Hippocampal formation (tissue), 2 donors: ENCODE measurements at regions not wholly inside any gene's neighbourhood (a gene's known extent, or its start where the extent isn't known, plus 50 kb on each side); places are given as distances from the start of the nearest gene placed in this dataset.

Source experiments
- DNase-seq, 2 donors: peaks; one replicate each; lab custom pipeline; 2025; lab: John Stamatoyannopoulos, UW

DNA sequence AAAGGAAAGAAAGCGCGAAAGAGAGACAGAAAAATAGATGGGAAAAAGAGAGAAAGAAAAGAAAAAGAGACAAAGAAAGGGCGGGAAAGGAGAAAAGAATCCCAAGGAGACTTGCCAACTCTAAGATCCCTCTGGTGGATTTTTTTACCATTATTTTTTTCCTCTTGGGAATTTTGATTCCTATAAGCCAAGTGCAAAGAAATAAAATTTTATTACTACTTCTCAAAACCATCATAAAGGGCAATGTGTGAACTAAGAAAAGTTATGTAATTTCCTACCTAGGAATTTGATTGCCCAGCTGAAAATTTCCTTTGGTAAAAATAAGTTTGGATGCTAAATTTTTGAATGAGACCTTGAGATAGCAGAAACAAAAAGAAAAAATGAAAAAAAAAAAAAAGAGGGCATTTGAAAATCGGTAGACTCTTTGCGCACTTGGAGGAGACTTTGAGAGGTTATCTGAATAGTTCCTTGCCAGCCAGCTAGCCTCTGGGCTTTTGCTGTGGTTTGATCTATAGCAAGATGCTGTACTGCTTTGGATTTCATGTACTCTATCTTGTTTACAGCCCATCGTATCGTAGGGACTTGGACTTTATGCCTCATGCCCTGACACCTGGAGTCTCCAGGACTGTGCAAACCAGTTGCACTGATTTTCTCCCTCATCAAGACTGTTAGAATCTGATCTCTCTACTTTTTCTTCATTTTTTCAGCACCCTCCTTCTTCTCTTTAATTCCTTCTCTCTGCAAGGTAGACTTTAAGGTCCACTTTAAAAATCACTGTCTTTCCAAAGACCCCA lies 535.4 kb upstream of the MKI67 start:
- DNase-seq, result no peak

DNA sequence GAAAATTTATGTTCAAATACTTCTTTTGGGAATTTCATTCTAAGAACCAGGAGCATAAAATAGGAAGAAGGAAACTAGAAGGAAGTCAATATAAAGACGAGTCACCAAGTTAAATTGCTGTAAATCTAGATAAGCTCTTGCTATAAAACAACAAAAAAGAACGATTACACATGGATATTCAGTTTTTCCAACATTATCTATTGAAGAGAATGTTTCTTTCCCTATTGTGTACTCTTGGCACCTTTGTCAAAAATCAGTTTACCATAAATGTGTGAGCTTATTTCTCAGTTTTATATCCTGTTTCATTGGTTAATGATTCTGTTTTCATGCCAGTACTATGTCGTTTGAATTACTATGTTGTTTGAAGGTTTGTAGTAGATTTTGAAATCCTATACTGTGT lies 536.3 kb upstream of the MKI67 start:
- no peak for DNase-seq

DNA sequence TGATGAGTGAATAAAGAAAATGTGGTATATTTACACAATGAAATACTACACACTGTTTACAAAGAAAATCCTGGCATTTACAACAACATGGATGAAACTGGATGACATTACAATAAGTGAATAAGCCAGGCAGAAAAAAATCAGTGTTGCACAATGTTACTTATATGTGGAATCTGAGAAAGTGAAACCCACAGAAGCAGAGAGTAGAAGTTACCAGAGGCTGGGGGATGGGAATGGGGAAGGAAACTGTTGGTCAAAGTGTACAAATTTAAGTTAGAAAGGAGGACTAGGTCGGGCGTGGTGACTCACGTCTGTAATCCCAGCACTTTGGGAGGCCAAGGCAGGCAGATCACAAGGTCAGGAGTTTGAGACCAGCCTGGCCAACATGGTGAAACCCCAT lies 538.5 kb upstream of the MKI67 start:
- no peak for DNase-seq

DNA sequence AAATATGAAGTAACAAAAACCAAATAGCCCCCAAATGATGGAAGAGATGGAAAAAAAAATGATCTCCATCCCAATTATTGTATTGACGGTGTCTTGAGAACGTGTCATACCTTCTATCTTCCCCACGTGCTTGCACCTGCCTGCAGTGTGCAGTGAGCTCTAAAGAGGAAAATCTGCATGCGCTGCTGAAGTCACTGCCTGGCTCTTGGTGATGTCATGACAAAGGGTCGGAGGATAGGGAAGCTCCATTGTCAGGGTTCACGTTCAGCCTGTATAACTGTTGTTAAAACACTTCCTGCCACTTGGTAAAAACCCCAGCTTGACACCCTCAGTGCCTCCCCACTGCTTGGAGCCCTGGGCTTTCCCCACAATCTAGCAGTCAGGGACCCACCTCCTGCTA lies 549.2 kb upstream of the MKI67 start:
- no peak for DNase-seq

DNA sequence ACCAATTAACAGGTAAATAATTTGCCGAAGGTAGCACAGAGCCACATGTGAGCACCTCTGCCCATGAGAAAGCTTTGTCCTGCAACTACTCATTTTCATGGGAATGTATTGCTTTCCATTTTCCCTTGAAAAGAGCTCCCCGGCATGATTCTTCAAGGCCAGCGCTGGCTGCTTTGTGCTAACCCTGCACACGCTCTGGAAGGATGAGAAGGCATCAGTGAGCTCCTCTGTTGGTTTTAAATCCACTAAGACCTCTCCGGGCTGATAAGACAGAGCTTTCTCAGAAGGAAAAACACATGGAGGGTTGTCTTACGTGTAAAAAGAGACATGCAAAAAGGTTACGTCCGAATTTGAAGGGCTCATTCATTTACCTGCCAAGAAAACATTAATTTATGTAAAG lies 553.9 kb upstream of the MKI67 start:
- no peak for DNase-seq

DNA sequence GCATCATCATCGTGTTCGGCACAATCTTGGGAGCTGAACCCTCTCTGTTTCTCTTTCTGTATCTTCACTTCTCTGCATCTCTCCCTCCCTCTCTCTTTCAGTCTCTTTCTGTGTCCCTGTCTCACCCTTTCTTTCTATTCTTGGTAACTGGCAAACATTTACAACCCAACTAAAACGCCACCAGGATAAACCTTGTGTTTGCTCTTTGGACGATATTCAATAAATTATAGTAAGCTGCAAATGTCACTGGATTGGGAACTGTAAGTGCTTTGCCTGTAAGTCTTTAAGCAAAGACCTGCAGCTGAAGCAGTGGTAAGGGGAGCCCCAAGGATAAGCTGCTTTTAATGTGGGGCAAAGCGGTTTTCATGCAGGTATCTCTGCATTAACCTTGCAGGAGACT lies 558.0 kb upstream of the MKI67 start:
- DNase-seq, result no peak

DNA sequence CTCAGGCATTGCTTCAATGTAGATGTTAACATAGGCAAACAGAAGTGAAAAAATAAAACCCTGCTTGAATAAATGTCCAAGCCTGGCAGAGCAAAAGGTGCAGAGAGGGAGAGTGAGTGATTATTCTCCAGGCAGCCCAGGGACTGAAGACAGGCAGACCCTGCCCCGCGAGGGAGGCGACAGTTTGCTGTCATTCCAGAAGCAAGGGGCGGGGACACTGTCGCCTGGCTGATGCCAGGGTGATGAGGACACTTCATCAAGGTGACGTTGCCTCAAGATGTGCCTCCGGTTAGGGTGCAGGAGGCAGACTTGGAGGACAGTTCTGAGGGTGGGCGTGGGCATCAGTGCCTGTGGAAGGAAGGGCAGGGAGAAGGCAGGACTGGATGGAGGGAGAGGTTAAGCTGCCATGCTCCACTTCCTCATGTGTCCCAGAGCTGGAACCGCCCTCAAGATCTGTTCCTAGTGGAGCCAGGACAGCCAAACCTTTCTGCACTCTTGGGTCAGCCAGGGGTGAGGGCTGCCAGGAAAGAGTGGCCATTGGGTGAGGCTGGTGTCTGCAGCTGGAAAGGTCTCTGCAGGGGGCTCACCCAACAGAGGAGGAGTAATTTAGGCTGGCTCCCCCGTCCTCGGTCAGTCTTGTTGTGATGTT lies 560.5 kb upstream of the MKI67 start:
- DNase-seq, result no peak

DNA sequence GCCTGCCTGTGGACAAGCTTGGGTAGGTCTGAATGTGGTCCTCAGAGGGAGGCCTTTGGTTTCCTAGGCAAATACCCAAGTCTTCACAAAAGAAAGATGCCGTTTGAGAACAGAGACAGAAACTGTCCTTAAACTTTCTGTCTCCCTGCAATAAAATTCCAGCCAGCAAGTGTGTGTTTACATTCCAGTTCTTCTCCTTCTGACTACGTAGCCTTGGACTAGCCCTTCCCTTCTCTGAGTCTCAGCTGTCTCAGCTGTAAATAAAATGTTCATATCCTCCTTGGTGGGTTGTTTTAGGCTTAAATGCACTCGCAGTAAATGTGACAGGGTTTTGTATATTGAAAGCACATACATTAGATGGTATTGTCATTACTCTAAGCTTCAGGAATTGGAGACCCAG lies 561.2 kb upstream of the MKI67 start:
- DNase-seq, result no peak

DNA sequence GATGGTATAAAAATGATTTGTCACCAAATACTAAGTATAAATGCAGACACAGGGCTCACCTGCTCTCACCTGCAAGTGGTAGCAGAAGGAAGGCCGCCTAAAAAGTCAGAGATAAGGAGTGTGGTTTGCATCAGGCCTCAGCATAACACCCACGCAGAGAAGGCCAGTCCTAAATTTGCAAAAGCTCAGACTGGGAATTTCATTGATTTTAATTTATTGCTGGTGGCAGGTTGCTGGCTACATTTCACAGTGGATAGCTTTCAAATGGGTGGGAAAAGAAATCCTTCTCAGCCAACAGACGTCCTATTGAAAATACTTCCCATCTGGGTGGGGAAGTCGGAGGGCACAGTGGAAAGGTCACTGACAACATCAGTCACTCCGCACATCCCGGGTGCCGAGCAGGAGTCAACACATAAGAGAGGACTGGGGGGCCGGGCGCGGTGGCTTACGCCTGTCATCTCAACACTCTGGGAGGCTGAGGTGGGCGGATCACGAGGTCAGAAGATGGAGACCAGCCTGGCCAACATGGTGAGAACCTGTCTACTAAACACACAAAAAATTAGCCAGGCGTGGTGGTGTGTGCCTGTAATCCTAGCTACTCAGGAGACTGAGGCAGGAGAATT lies 561.8 kb upstream of the MKI67 start:
- DNase-seq, result no peak

DNA sequence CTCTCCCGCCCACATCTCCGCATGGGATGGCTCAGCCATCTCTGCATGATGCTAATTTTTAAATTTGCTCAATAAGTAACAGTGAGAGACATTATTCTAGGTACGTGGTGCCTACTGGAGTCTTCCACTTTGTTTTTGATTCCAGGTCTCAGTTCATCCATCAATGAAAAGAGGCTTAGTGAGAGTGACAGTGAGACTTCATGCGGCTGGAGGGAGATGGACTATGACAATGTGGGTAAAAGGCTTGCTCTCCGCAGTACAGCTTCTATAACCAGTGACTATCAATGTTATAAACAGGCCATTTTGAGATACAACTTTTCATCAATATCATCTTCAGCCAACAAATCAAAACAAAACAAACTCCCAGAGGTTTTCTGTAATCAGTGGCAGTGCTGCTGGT lies 563.4 kb upstream of the MKI67 start:
- no peak for DNase-seq

DNA sequence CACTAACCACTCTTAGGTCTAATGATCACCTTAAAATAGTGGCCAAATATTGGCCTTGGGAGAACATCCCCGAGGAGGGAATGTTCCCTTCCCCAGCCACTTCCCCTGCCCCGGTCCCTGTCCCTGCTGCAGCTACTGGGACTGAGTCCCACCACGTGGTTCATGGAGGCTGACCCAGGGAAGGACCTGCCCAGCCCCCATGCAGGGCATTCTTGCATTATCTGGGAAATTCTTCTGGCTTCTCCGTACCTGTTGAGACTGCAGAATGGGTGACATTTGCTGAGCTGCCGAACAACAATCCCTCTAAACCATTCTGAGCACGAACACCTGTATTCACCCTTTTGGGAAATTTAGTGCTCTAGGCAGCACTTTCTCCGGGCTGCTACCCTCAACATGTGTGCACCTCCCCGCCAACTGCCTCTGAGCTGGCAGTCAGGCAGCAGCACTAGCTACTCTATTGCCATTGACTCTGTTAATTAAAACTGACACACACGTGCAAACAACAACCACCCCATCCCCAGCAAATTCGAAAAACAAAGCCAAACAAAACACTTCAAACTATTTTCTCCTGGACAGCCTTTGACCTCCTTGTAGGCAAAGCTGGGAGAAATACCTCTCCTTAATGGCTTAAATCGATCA lies 567.4 kb upstream of the MKI67 start:
- DNase-seq, result no peak

DNA sequence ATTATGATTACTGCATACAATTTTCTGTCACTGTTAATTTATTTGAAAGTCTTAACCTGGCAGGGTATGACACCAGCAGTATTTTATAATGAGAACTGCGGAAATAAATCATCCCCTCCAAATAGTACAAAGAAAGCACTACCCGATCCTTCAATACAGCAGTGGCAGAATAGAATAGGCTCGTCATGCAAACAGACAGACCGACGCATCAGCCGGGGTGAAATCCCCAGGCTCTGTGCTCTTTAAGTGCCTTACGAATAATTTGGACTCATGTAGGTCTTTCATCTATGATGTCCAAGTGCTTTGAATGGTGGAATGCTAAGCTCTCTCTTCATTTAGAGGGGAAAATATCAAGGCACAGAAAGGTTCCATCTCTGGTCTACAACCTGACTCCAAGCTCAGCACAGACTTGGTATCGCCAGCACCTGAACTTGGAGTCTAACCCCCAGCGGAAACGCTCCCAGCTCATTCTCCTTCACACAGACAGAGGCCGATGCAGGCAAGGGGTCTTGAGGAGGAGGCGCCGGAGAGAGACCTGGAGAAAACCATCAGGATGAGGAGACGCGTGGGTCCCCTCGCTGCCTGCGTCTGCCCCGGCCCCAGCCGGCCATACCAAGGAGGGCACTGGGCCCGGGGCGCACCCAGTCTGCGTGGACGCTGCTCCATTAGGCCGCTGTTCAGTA lies 568.1 kb upstream of the MKI67 start:
- no peak for DNase-seq

DNA sequence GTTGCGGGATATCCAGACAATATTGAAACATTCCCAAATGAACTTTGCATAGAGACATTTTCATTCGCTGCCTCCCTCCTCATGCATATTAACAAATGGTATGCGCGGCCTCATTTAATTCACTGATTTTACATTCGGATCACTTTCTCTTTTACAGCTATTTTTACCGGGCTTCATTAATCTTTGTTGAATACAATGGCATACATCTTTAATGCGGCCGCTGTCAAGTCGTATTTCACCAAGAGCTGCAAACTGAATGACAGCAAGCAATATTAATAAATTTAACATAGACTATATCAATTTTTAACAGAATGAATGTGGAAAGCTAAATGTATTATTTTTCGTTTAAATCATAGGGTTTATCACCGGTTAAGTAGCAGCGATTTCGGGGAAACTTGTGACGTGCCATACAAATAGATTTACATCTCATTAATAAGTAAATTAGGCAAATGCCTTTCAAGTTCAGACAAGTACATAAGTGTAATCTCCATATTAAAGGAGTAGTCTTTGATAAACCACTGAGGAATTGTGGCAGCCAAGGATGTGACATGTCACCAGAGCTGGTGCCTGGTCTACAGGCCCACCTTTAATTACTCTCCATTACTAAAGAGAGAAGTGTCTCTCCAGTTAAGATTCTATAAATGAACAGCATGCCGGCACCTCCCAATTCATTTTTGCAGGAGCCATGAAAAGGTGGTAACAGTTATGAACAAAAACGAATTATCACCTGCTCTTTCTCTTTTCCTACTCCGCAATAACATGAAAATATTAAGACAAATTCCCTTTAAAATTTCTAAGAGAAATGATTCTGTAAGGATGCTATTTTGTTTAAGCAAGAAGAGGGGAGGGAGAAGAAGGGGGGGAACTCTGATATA lies 568.9 kb upstream of the MKI67 start:
- no peak for DNase-seq

DNA sequence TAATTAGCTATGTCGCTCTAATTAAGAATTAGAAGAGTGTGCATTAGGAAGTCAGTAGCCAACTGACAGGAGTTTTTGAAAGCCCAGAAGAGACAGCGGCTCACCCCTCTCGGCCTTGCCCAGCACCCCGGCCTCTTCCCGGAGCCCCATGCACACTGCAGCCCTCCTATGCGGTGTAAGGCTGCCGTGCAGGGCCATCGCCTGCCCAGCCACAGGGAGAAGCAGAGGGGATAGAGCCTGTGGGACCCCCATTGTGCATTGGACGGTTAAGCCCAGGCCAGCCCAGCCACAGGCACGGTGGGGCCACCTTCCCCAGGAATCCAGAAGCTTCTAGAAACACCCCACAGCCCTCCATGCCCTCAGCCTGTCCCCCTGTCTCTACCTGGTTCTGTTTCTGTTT lies 569.7 kb upstream of the MKI67 start:
- no peak for DNase-seq

DNA sequence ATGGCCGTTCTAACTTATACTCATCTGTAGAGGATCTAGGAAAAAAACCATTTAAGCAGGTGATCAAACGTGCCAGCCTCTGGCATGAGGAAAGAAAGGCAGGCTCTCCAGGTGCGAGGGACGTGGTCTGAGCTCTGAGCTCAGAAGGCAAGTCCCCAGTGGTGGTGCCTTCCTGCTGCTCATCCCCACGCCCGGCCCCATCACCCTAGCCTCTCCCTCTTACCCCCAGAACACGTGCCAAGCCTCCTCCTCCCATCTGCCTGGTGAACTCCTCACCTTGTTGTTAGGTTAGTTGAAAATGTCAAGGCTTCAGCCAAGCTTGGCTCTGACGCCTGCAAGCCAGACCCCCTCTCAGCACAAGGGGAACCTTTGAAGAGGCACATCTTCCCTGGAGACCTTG lies 571.2 kb upstream of the MKI67 start:
- no peak for DNase-seq

DNA sequence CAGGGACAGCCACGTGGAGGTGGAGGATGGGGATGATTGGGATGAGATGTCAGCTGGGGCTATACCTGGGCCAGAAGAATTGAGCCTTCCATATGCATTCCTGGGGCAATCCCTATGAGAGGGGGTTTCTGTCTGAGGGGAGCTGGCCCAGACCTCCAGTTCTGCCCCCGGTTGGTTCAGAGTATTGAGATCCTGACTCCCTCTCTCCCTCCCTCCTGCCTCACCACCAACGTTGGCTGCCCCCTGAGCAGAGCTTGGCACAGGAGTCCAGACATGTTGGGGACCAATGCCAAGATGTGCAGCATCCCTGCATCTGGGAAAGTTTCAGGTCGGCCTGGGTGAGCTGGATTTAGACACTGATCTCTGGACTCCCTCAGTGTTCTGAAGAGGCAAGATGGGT lies 575.2 kb upstream of the MKI67 start:
- no peak for DNase-seq

DNA sequence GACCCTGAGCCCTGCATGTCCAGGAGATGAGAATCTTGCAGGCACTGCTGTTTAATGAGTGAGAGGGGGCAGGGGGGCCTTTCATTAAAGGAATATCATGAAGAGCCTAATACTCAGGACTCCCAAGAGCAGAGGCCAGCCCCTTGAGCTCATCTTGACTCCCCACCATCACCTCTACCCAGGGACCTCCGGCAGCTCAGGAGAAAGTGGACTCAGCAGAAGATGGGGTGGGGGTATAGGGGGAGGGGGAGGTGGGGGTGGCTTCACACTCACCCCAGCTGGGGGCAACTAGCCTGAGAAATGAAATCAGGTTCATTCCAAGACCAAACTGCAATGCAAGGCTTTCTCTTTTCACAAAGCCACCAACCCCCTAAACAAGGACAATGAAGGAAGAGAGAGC lies 575.6 kb upstream of the MKI67 start:
- DNase-seq, result no peak

DNA sequence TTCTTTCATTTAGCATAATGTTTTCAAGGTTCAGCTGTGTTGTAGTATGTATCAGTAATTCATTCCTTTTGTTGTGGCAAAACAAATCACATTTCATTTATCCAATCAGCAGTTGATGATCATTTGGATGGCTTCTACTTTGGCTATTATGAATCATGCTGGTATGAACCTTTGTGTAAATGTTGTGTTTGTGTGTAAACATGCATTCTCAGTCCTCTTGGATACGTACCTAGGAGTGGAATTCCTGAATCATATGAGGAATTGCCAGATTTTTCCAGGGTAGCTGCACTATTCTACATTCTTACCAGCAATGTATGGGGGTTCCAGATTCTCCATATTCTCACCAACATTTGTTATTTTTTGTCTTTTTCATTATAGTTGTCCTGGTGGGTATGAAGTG lies 578.5 kb upstream of the MKI67 start:
- DNase-seq, result no peak

DNA sequence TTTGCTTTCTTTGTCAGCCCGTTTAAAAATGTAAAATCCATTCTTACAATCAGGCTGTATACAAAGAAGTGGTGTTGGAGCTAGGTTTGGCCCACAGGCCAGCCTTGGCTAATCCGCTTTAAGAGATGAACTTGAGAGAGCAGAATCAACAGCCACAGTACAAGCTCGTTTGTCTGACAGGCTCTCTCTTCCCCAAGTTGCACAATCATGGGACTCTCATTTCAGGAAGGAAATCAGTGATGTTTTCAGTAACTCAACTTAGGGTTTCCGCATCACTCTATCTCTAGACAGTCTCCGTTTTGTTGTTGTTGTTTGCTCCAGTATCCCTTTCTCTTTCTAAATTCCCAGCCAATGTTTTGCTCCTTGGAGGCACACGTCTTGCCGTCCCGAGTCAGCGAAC lies 582.0 kb upstream of the MKI67 start:
- DNase-seq, result no peak

DNA sequence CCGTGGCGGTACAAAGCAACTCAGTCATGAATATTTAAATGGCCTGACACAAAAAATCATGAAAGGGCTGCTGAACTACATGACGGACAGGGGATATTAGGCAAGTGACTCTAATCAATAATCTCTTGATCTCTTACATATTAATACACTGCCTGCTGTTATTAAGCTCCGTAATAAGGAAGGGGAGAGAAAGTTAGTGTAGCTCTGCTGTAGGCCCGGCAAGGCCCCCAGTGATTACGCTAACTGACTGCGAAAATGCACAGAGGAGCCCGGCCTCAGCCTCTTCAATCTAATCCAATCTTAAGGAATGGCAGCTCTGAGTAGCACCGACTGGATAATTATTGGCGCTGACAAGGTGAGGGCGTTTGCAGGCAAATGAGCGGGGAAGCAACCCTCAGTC lies 583.5 kb upstream of the MKI67 start:
- no peak for DNase-seq

DNA sequence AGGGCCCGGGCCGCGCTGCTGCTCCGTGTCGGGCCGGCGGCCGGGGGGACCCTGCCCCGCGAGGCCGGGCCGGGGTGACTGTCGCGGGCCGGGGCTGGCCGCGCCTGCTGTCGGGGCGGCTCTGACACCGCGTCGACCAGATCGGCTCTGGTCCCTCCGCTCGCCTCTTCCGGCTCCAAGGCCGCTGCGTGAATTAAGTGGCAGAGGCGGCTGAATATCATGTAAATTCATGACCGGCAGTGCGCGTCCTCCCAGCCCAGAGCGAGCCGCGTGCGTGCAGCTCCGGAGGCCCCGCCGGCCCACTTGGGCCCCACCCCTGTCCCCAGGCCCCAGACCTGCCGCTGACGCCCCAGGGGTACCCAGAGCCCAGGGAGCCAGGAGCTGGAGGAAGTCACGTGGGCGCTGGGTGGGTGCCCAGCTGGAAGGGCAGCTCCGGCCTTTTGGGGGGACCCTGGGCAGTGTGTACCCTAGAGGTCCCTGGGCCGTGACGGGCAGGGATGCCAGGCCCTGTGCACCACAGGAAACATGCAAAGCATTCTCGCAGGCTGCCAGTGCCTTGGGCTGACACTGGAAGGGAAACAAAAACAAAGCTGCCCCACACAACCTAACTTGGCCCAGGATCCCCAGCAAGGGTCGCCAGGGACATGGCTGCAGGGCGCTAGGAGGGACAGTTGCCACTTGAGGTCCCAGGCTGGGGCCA lies 584.0 kb upstream of the MKI67 start:
- no peak for DNase-seq
